ENCODE measurements at regions not wholly inside any gene's neighbourhood (a gene's known extent, or its start where the extent isn't known, plus 50 kb on each side); places are given as distances from the start of the nearest gene placed in this dataset.

DNA sequence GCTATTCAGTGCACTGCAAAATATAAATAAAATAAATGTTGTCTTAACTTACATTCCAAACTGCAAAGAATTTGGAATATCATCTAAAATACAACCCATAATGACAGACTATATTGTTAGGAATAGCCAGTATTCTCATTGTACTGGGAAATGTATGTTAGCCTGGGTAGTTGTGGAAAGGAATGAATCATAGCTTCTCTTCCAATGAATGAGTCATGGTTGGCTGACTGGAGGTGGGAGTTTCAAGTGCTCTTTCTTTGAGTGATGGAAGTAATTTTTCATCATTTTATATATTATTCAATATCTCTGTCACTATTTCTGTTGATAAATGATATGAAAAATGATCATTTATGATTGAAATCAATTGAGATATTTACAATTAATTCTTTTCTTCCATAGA is 158.6 kb upstream of the ARRDC3 start:
- TF ChIP-seq MTA3 (IDR thresholded peaks at IDR 0.05; ENCODE audit: borderline replicate concordance, low read length): no peak
- no peak for TF ChIP-seq SREBF2 (IDR thresholded peaks at IDR 0.05; ENCODE audit: low read length)
- TF ChIP-seq, protein P1, sequence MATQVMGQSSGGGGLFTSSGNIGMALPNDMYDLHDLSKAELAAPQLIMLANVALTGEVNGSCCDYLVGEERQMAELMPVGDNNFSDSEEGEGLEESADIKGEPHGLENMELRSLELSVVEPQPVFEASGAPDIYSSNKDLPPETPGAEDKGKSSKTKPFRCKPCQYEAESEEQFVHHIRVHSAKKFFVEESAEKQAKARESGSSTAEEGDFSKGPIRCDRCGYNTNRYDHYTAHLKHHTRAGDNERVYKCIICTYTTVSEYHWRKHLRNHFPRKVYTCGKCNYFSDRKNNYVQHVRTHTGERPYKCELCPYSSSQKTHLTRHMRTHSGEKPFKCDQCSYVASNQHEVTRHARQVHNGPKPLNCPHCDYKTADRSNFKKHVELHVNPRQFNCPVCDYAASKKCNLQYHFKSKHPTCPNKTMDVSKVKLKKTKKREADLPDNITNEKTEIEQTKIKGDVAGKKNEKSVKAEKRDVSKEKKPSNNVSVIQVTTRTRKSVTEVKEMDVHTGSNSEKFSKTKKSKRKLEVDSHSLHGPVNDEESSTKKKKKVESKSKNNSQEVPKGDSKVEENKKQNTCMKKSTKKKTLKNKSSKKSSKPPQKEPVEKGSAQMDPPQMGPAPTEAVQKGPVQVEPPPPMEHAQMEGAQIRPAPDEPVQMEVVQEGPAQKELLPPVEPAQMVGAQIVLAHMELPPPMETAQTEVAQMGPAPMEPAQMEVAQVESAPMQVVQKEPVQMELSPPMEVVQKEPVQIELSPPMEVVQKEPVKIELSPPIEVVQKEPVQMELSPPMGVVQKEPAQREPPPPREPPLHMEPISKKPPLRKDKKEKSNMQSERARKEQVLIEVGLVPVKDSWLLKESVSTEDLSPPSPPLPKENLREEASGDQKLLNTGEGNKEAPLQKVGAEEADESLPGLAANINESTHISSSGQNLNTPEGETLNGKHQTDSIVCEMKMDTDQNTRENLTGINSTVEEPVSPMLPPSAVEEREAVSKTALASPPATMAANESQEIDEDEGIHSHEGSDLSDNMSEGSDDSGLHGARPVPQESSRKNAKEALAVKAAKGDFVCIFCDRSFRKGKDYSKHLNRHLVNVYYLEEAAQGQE (IDR thresholded peaks at IDR 0.05; ENCODE audit: low read depth, low read length): no peak
- TF ChIP-seq SIN3A (IDR thresholded peaks at IDR 0.05; ENCODE audit: low read depth, low read length): no peak
- no peak for TF ChIP-seq DPF2 (IDR thresholded peaks at IDR 0.05)
- TF ChIP-seq, protein P2, sequence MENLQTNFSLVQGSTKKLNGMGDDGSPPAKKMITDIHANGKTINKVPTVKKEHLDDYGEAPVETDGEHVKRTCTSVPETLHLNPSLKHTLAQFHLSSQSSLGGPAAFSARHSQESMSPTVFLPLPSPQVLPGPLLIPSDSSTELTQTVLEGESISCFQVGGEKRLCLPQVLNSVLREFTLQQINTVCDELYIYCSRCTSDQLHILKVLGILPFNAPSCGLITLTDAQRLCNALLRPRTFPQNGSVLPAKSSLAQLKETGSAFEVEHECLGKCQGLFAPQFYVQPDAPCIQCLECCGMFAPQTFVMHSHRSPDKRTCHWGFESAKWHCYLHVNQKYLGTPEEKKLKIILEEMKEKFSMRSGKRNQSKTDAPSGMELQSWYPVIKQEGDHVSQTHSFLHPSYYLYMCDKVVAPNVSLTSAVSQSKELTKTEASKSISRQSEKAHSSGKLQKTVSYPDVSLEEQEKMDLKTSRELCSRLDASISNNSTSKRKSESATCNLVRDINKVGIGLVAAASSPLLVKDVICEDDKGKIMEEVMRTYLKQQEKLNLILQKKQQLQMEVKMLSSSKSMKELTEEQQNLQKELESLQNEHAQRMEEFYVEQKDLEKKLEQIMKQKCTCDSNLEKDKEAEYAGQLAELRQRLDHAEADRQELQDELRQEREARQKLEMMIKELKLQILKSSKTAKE (IDR thresholded peaks at IDR 0.05; ENCODE audit: low read depth, poor library complexity, severe bottlenecking): no peak
- ATAC-seq (no peak), FAIRE-seq (no peak), DNase-seq (ENCODE audit: low read depth, low spot score) (no peak)
- H3K27me3 ChIP-seq (replicated peaks in 1 of 2; ENCODE audit: control insufficient read depth in 2 of 2, insufficient read depth in 2 of 2, low read length in 1 of 2): no peaks in the 10 kb centered on the region
- RAD21 ChIA-PET (ENCODE audit: unreplicated experiment): no interaction called here
- intact Hi-C loops (cut with micrococcal nuclease; ENCODE audit: unreplicated experiment) (no loop called here), in situ Hi-C loops (cut with MboI) (no loop called here)
- SMC1A ChIA-PET (ENCODE audit: uncharacterized antibody, unreplicated experiment): no interaction called here
- H3K4me1 ChIP-seq (ENCODE audit: control insufficient read depth, insufficient read depth, low read length): no peaks in the 10 kb centered on the region
- H4K20me1 ChIP-seq (ENCODE audit: control insufficient read depth, insufficient read depth): no peaks in the 10 kb centered on the region
- H2AFZ ChIP-seq (ENCODE audit: control insufficient read depth, low read depth, low read length): no peak overlapping the region
- CTCF ChIA-PET: no interaction called here
- no peak overlapping the region for H3K4me2 ChIP-seq (ENCODE audit: control insufficient read depth, insufficient read depth)
- H3K9me3 ChIP-seq (replicated peaks; ENCODE audit: control insufficient read depth, insufficient read depth, low read length): no peaks in the 10 kb centered on the region
- no peaks in the 10 kb centered on the region for H3K79me2 ChIP-seq (ENCODE audit: control insufficient read depth, insufficient read depth, low read length)
- H3K27ac ChIP-seq (ENCODE audit: control insufficient read depth, insufficient read depth): no peak overlapping the region
- H3K36me3 ChIP-seq (ENCODE audit: control insufficient read depth in 2 of 2, insufficient read depth in 2 of 2, low read length in 1 of 2): no peaks in the 10 kb centered on the region
- no TSS peak for BruUV-seq (replicated peaks)
- POLR2A ChIA-PET: no interaction called here
- H3K9ac ChIP-seq (ENCODE audit: control insufficient read depth, insufficient read depth, low read length): no peak overlapping the region
- H3K4me3 ChIP-seq: no peak overlapping the region

Measured in GM12878 (cell line).